NOMO-1 (cell line): ENCODE measurements at regions not wholly inside any gene's neighbourhood (a gene's known extent, or its start where the extent isn't known, plus 50 kb on each side); places are given as distances from the start of the nearest gene placed in this dataset.
"Not testable (repeated sequence)": the region's sequence is repeated elsewhere in the genome, so short reads cannot be mapped to it uniquely, and the experiment has no call there.

Source experiments
- DNase-seq, 2 experiments: peaks; one replicate each; lab custom pipeline; 2025; ENCODE audit not compliant: unreplicated experiment in 2 of 2; lab: John Stamatoyannopoulos, UW

- no peak for DNase-seq
These were observed 206.9 kb downstream of the RPL10L start for GRCh38 chr14:46444666-46445065.

- DNase-seq: no peak
These were observed 218.2 kb downstream of the RPL10L start for GRCh38 chr14:46433381-46433780.

GRCh38 chr14:46432516-46432915 is 219.1 kb downstream of the RPL10L start:
- no peak for DNase-seq

- no peak for DNase-seq
These were observed 234.5 kb downstream of the RPL10L start for GRCh38 chr14:46417066-46417465.

GRCh38 chr14:46404865-46405811 is 246.4 kb downstream of the RPL10L start:
- no peak for DNase-seq

- not testable (repeated sequence) for DNase-seq
These were observed 249.4 kb downstream of the RPL10L start for GRCh38 chr14:46402001-46402690.

GRCh38 chr14:46401066-46401465 is 250.5 kb downstream of the RPL10L start:
- DNase-seq: no peak

- DNase-seq: no peak
These were observed 252.5 kb downstream of the RPL10L start for GRCh38 chr14:46399049-46399448.

- DNase-seq: no peak
These were observed 267.0 kb downstream of the RPL10L start for GRCh38 chr14:46384611-46385010.

- DNase-seq: no peak
These were observed 269.9 kb downstream of the RPL10L start for GRCh38 chr14:46381674-46382073.

GRCh38 chr14:46378248-46378647 is 273.3 kb downstream of the RPL10L start:
- no peak for DNase-seq

GRCh38 chr14:46377305-46377704 is 274.3 kb downstream of the RPL10L start:
- no peak for DNase-seq

GRCh38 chr14:46369391-46369790 is 282.2 kb downstream of the RPL10L start:
- DNase-seq: no peak

- DNase-seq: no peak
These were observed 283.3 kb downstream of the RPL10L start for GRCh38 chr14:46368275-46368674.

GRCh38 chr14:46352844-46353243 is 298.7 kb downstream of the RPL10L start:
- DNase-seq: no peak

GRCh38 chr14:46344327-46344937 is 307.1 kb downstream of the RPL10L start:
- DNase-seq: no peak

GRCh38 chr14:46325777-46326176 is 325.8 kb downstream of the RPL10L start:
- no peak for DNase-seq

GRCh38 chr14:46325157-46325556 is 326.4 kb downstream of the RPL10L start:
- no peak for DNase-seq

- no peak for DNase-seq
These were observed 328.2 kb downstream of the RPL10L start for GRCh38 chr14:46323404-46323762.

GRCh38 chr14:46322730-46323403 is 328.7 kb downstream of the RPL10L start:
- no peak for DNase-seq

GRCh38 chr14:46322076-46322475 is 329.5 kb downstream of the RPL10L start:
- DNase-seq: no peak
